OCI-LY7 (cell line): ENCODE measurements at regions not wholly inside any gene's neighbourhood (a gene's known extent, or its start where the extent isn't known, plus 50 kb on each side); places are given as distances from the start of the nearest gene placed in this dataset.
"Not testable (repeated sequence)": the region's sequence is repeated elsewhere in the genome, so short reads cannot be mapped to it uniquely, and the experiment has no call there.

Experiments used
- EZH2phosphoT487 ChIP-seq: fragments of 200-600 bp; sonication (generic); IDR thresholded peaks from 2 replicates; pipeline ENCODE4 v1.6.1; 2018; ENCODE audit warnings: low read depth, borderline replicate concordance, mild to moderate bottlenecking, mixed run types, antibody characterized with exemption, low read length, moderate library complexity, mixed read lengths
- TF ChIP-seq, protein P1 (sequence below): fragments of 200-600 bp; sonication (generic); conservative IDR thresholded peaks from 2 replicates; pipeline ENCODE4 v1.5.1; 2014; ENCODE audit warnings: mild to moderate bottlenecking, antibody characterized with exemption, low read length, moderate library complexity, mixed read lengths

DNA sequence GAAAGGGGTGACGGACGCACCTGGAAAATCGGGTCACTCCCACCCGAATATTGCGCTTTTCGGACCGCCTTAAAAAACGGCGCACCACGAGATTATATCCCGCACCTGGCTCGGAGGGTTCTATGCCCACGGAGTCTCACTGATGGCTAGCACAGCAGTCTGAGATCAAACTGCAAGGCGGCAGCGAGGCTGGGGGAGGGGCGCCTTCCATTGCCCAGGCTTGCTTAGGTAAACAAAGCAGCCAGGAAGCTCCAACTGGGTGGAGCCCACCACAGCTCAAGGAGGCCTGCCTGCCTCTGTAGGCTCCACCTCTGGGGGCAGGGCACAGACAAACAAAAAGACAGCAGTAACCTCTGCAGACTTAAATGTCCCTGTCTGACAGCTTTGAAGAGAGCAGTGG is 188.8 kb downstream of the SPRY2 start:
- TF ChIP-seq, protein P1, sequence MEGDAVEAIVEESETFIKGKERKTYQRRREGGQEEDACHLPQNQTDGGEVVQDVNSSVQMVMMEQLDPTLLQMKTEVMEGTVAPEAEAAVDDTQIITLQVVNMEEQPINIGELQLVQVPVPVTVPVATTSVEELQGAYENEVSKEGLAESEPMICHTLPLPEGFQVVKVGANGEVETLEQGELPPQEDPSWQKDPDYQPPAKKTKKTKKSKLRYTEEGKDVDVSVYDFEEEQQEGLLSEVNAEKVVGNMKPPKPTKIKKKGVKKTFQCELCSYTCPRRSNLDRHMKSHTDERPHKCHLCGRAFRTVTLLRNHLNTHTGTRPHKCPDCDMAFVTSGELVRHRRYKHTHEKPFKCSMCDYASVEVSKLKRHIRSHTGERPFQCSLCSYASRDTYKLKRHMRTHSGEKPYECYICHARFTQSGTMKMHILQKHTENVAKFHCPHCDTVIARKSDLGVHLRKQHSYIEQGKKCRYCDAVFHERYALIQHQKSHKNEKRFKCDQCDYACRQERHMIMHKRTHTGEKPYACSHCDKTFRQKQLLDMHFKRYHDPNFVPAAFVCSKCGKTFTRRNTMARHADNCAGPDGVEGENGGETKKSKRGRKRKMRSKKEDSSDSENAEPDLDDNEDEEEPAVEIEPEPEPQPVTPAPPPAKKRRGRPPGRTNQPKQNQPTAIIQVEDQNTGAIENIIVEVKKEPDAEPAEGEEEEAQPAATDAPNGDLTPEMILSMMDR, result not testable (repeated sequence)
- not testable (repeated sequence) for TF ChIP-seq EZH2phosphoT487
